H9 (cell line): ENCODE measurements at regions not wholly inside any gene's neighbourhood (a gene's known extent, or its start where the extent isn't known, plus 50 kb on each side); places are given as distances from the start of the nearest gene placed in this dataset.

Source experiments
- DNase-seq: peaks from one replicate; pipeline ENCODE4 v3.0.0-alpha.2; 2017
- H2AFZ ChIP-seq: one replicate; pipeline ENCODE4 v1.6.1; 2013; ENCODE audit warnings: mild to moderate bottlenecking, low read length, control low read depth, moderate library complexity
- H2AK5ac ChIP-seq: 2 replicates; pipeline ENCODE4 v1.6.1; 2013; ENCODE audit warnings: low read length, control low read depth, mixed read lengths; ENCODE audit not compliant: insufficient read length
- H2BK120ac ChIP-seq: one replicate; pipeline ENCODE4 v1.6.1; 2013; ENCODE audit warnings: low read depth, mild to moderate bottlenecking, low read length, control low read depth, inconsistent platforms; ENCODE audit not compliant: poor library complexity, severe bottlenecking
- H2BK12ac ChIP-seq: 2 replicates; pipeline ENCODE4 v1.6.1; 2013; ENCODE audit warnings: low read length, control low read depth, mixed read lengths, low read depth; ENCODE audit not compliant: insufficient read length
- H2BK15ac ChIP-seq: 2 replicates; pipeline ENCODE4 v1.6.1; 2013; ENCODE audit warnings: low read depth, low read length, control low read depth
- H2BK20ac ChIP-seq: one replicate; pipeline ENCODE4 v1.6.1; 2013; ENCODE audit warnings: low read depth, mild to moderate bottlenecking, low read length, control low read depth, inconsistent platforms; ENCODE audit not compliant: poor library complexity, severe bottlenecking
- H2BK5ac ChIP-seq: 2 replicates; pipeline ENCODE4 v1.6.1; 2013; ENCODE audit warnings: low read length, control low read depth, mixed read lengths; ENCODE audit not compliant: insufficient read length
- H3K14ac ChIP-seq: 2 replicates; pipeline ENCODE4 v1.6.1; 2013; ENCODE audit warnings: low read length, control low read depth; ENCODE audit not compliant: insufficient read depth
- H3K18ac ChIP-seq: 2 replicates; pipeline ENCODE4 v1.6.1; 2013; ENCODE audit warnings: low read depth, mild to moderate bottlenecking, mixed read lengths, low read length, control low read depth; ENCODE audit not compliant: insufficient read length
- H3K23ac ChIP-seq: 2 replicates; pipeline ENCODE4 v1.6.1; 2013; ENCODE audit warnings: low read length, control low read depth, mixed read lengths, low read depth; ENCODE audit not compliant: insufficient read length
- H3K23me2 ChIP-seq: 2 replicates; pipeline ENCODE4 v1.6.1; 2013; ENCODE audit warnings: low read depth, mild to moderate bottlenecking, mixed read lengths, low read length, control low read depth; ENCODE audit not compliant: insufficient read length, poor library complexity, severe bottlenecking
- H3K27ac ChIP-seq: 2 replicates; pipeline ENCODE4 v1.5.1; 2013; ENCODE audit warnings: low read length, control low read depth, mixed read lengths, low read depth; ENCODE audit not compliant: insufficient read length
- H3K27me3 ChIP-seq: 2 replicates; pipeline ENCODE4 v1.6.1; 2013; ENCODE audit warnings: low read length, control low read depth, inconsistent platforms; ENCODE audit not compliant: insufficient read depth
- H3K4ac ChIP-seq: 2 replicates; pipeline ENCODE4 v1.6.1; 2013; ENCODE audit warnings: low read depth, mild to moderate bottlenecking, control low read depth, inconsistent platforms, low read length, moderate library complexity
- H3K4me1 ChIP-seq: 2 replicates; pipeline ENCODE4 v1.6.1; 2013; ENCODE audit warnings: low read length, control low read depth, inconsistent platforms; ENCODE audit not compliant: insufficient read depth
- H3K4me2 ChIP-seq: 2 replicates; pipeline ENCODE4 v1.6.1; 2013; ENCODE audit warnings: low read length, control low read depth, mixed read lengths; ENCODE audit not compliant: insufficient read length, insufficient read depth
- H3K56ac ChIP-seq: 2 replicates; pipeline ENCODE4 v1.6.1; 2013; ENCODE audit warnings: low read depth, mild to moderate bottlenecking, mixed read lengths, low read length, control low read depth; ENCODE audit not compliant: insufficient read length
- H3K79me1 ChIP-seq: 2 replicates; pipeline ENCODE4 v1.6.1; 2013; ENCODE audit warnings: low read depth, mild to moderate bottlenecking, moderate library complexity, low read length, control low read depth, inconsistent platforms; ENCODE audit not compliant: insufficient read depth, poor library complexity, severe bottlenecking
- H3K79me2 ChIP-seq: 2 replicates; pipeline ENCODE4 v1.6.1; 2013; ENCODE audit warnings: low read length, control low read depth, inconsistent platforms; ENCODE audit not compliant: insufficient read depth
- H3K9ac ChIP-seq: 2 replicates; pipeline ENCODE4 v1.6.1; 2013; ENCODE audit warnings: low read length, control low read depth, mixed read lengths; ENCODE audit not compliant: insufficient read length; ENCODE audit errors: extremely low read depth
- H3K9me3 ChIP-seq: one replicate; pipeline ENCODE4 v1.6.1; 2013; ENCODE audit warnings: low read depth, low read length, inconsistent platforms; ENCODE audit not compliant: control insufficient read depth
- H3T11ph ChIP-seq: one replicate; pipeline ENCODE4 v1.6.1; 2013; ENCODE audit warnings: mild to moderate bottlenecking, low read length, control low read depth, inconsistent platforms
- H4K20me1 ChIP-seq: one replicate; pipeline ENCODE4 v1.6.1; 2013; ENCODE audit not compliant: control insufficient read depth, insufficient read length, insufficient read depth
- H4K5ac ChIP-seq: 2 replicates; pipeline ENCODE4 v1.6.1; 2013; ENCODE audit warnings: low read depth, mild to moderate bottlenecking, mixed read lengths, low read length, control low read depth; ENCODE audit not compliant: insufficient read length
- H4K8ac ChIP-seq: replicated peaks from 2 replicates; pipeline ENCODE4 v1.6.1; 2013; ENCODE audit warnings: low read length, control low read depth, mixed read lengths, low read depth; ENCODE audit not compliant: insufficient read length
- H4K91ac ChIP-seq: 2 replicates; pipeline ENCODE4 v1.6.1; 2013; ENCODE audit warnings: low read depth, mild to moderate bottlenecking, moderate library complexity, mixed read lengths, low read length, control low read depth; ENCODE audit not compliant: insufficient read length
- H3K27ac Mint-ChIP-seq, 3 experiments: 2 replicates in 2 of 3; 3 replicates in 1 of 3; pipeline ENCODE4 v1.8.0; 2020 to 2021; ENCODE audit warnings: mixed read lengths in 3 of 3, mild to moderate bottlenecking in 1 of 3, moderate library complexity in 1 of 3
- H3K27me3 Mint-ChIP-seq: 2 replicates; pipeline ENCODE4 v1.8.0; 2021; ENCODE audit warnings: low read depth, mild to moderate bottlenecking, moderate library complexity, mixed read lengths
- H3K36me3 Mint-ChIP-seq, 3 experiments: 2 replicates in 2 of 3; 3 replicates in 1 of 3; pipeline ENCODE4 v1.8.0; 2020 to 2021; ENCODE audit warnings: low read depth in 3 of 3, mixed read lengths in 3 of 3; ENCODE audit not compliant: insufficient read depth in 1 of 3
- H3K4me1 Mint-ChIP-seq, 2 experiments: 2 replicates each; pipeline ENCODE4 v1.8.0; 2020; ENCODE audit warnings: mixed read lengths in 2 of 2
- H3K4me3 Mint-ChIP-seq, 2 experiments: 2 replicates in 1 of 2; 3 replicates in 1 of 2; pipeline ENCODE4 v1.8.0; 2020 to 2021; ENCODE audit warnings: mild to moderate bottlenecking in 2 of 2, mixed read lengths in 2 of 2, moderate library complexity in 1 of 2
- H3K9me3 Mint-ChIP-seq, 2 experiments: 2 replicates in 1 of 2; 3 replicates in 1 of 2; pipeline ENCODE4 v1.8.0; 2020; ENCODE audit warnings: mild to moderate bottlenecking in 2 of 2, mixed read lengths in 2 of 2, moderate library complexity in 1 of 2
- WGBS: extraction: QIAGEN DNeasy Blood & Tissue Kit; methylation state at CpG from one replicate; pipeline ENCODE4 v1.1.7; 2013; ENCODE audit warnings: missing lambda C conversion rate, low lambda C conversion rate, mixed read lengths; ENCODE audit not compliant: insufficient read length; ENCODE audit errors: extremely low coverage; 5-methylcytosine and 5-hydroxymethylcytosine counted together
- TF ChIP-seq, protein P1 (sequence below): fragments of 200-600 bp; sonication (generic); conservative IDR thresholded peaks from 3 replicates; pipeline ENCODE4 v1.8.0; 2021; ENCODE audit warnings: antibody characterized with exemption, mild to moderate bottlenecking

DNA sequence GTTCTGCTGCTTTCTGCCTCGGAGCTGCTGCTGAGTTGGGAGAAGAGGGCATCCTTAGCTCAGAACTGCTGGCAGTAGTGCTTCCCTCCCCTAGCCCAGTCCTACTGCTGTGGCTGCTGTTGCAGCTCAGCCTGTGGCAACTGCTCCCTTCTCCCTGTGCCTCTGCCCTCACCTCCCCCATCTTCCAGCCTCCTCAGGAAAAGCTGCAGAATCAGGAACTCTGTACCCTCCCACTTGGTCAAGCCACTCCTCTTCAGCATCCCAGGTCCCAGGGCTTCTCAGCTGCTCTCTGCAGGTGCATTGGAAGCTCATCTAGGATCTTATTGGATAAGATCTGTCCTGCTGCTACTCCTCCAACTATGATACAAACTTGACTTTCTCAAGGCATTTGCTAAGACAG is 316.7 kb downstream of the BRINP2 start:
- Mint-ChIP-seq H3K9me3 (no peaks in the 10 kb centered on the region; a peak in 2 of 5 replicates), H3K4me1 (peaks cover 4 to 6% of the 10 kb centered on the region in 2 experiments), H3K27me3 (no peaks in the 10 kb centered on the region; the same call in 1 of the 2 replicates), H3K4me3 (no peak overlapping the region), H3K27ac (no peak overlapping the region), H3K36me3 (no peaks in the 10 kb centered on the region)
- Histone ChIP-seq H4K91ac (no peak overlapping the region), H3K18ac (no peak overlapping the region), H2BK12ac (no peak overlapping the region), H3K4ac (no peak overlapping the region), H3K79me1 (no peaks in the 10 kb centered on the region), H3K14ac (no peak overlapping the region), H3K23me2 (no peaks in the 10 kb centered on the region), H3K23ac (no peak overlapping the region), H3K27me3 (no peaks in the 10 kb centered on the region), H3K56ac (no peak overlapping the region), H2AFZ (no peak overlapping the region), H4K20me1 (no peaks in the 10 kb centered on the region), H3K27ac (no peak overlapping the region), H3K9me3 (no peaks in the 10 kb centered on the region), H3K4me2 (no peak overlapping the region), H2BK20ac (no peak overlapping the region), H2BK5ac (no peak overlapping the region), H2BK15ac (no peak overlapping the region), H3K79me2 (no peaks in the 10 kb centered on the region), H2BK120ac (no peak overlapping the region), H3T11ph (no peak overlapping the region), H4K5ac (no peak overlapping the region), H2AK5ac (no peak overlapping the region), H3K4me1 (no peaks in the 10 kb centered on the region; the same call in 1 of the 2 replicates), H4K8ac (no peak overlapping the region), H3K9ac (no peak overlapping the region)
- DNase-seq = peak; percentile 69
- no CpG with 5 or more reads among the region's 1 CpG for WGBS
- TF ChIP-seq, protein P1, sequence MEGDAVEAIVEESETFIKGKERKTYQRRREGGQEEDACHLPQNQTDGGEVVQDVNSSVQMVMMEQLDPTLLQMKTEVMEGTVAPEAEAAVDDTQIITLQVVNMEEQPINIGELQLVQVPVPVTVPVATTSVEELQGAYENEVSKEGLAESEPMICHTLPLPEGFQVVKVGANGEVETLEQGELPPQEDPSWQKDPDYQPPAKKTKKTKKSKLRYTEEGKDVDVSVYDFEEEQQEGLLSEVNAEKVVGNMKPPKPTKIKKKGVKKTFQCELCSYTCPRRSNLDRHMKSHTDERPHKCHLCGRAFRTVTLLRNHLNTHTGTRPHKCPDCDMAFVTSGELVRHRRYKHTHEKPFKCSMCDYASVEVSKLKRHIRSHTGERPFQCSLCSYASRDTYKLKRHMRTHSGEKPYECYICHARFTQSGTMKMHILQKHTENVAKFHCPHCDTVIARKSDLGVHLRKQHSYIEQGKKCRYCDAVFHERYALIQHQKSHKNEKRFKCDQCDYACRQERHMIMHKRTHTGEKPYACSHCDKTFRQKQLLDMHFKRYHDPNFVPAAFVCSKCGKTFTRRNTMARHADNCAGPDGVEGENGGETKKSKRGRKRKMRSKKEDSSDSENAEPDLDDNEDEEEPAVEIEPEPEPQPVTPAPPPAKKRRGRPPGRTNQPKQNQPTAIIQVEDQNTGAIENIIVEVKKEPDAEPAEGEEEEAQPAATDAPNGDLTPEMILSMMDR = no peak
